Caco-2 (cell line): ENCODE measurements at regions not wholly inside any gene's neighbourhood (a gene's known extent, or its start where the extent isn't known, plus 50 kb on each side); places are given as distances from the start of the nearest gene placed in this dataset.

ENCODE experiments used
- BruUV-seq: library from RNA; stranded (reverse); fragments of 400-500 nt; replicated peaks from 2 replicates; lab custom pipeline; 2021; lab: Mats Ljungman, UMichigan
- CTCF ChIA-PET: fragments of 300-600 bp; sonication (Branson Sonifier 250); formaldehyde crosslinking; loops from one replicate; lab custom pipeline; 2022; ENCODE audit warnings: antibody characterized with exemption; lab: Charles Lee
- POLR2A ChIA-PET: fragments of 300-600 bp; sonication (Branson Sonifier 250); formaldehyde crosslinking; loops from one replicate; lab custom pipeline; 2022; ENCODE audit warnings: antibody characterized with exemption; lab: Charles Lee
- DNase-seq, 2 experiments: peaks; one replicate each; pipeline versions ENCODE4 v3.0.0 to v3.0.0-alpha.2; 2020 to 2022
- H3K27me3 ChIP-seq: replicated peaks from 2 replicates; pipeline ENCODE4 v1.6.0; 2011; ENCODE audit warnings: low read length; ENCODE audit not compliant: control insufficient read depth, insufficient read depth
- H3K36me3 ChIP-seq: 2 replicates; pipeline ENCODE4 v1.5.1; 2011; ENCODE audit warnings: low read length; ENCODE audit not compliant: control insufficient read depth, insufficient read depth
- H3K4me1 ChIP-seq: fragments of 250-450 bp; sonication (Bioruptor Pico); 2 replicates; pipeline ENCODE4 v1.5.1; 2020; ENCODE audit warnings: mild to moderate bottlenecking
- H3K4me3 ChIP-seq: 2 replicates; pipeline ENCODE4 v1.5.1; 2011; ENCODE audit warnings: low read depth, mild to moderate bottlenecking, control low read depth, low read length
- H3K9me3 ChIP-seq: fragments of 250-450 bp; sonication (Bioruptor Pico); 2 replicates; pipeline ENCODE4 v1.5.1; 2020; ENCODE audit warnings: mild to moderate bottlenecking, moderate library complexity
- H3K27ac Mint-ChIP-seq: one replicate; pipeline ENCODE4 v1.8.0; 2022; ENCODE audit warnings: mixed read lengths; ENCODE audit not compliant: unreplicated experiment
- H3K27me3 Mint-ChIP-seq: one replicate; pipeline ENCODE4 v1.8.0; 2022; ENCODE audit warnings: mixed read lengths; ENCODE audit not compliant: insufficient read depth, unreplicated experiment
- H3K36me3 Mint-ChIP-seq: one replicate; pipeline ENCODE4 v1.8.0; 2022; ENCODE audit warnings: mild to moderate bottlenecking, mixed read lengths; ENCODE audit not compliant: insufficient read depth, unreplicated experiment
- H3K4me1 Mint-ChIP-seq: one replicate; pipeline ENCODE4 v1.8.0; 2022; ENCODE audit warnings: low read depth, mixed read lengths; ENCODE audit not compliant: unreplicated experiment
- H3K4me3 Mint-ChIP-seq: one replicate; pipeline ENCODE4 v1.8.0; 2022; ENCODE audit warnings: mild to moderate bottlenecking, moderate library complexity, mixed read lengths; ENCODE audit not compliant: unreplicated experiment
- H3K9me3 Mint-ChIP-seq: one replicate; pipeline ENCODE4 v1.8.0; 2022; ENCODE audit warnings: mixed read lengths; ENCODE audit not compliant: unreplicated experiment
- intact Hi-C: fragments of 100-400 bp; cut with micrococcal nuclease; formaldehyde crosslinking; loops from one replicate; pipeline ENCODE4 v1.10.0; 2022; ENCODE audit not compliant: unreplicated experiment
- TF ChIP-seq, protein P1 (sequence below), 2 experiments: fragments of 200-600 bp in 1 of 2; IDR thresholded peaks; 1 replicate in 1 of 2; 2 replicates in 1 of 2; pipeline versions ENCODE4 v1.5.1 to v1.8.0; 2011 to 2022; ENCODE audit warnings: antibody characterized with exemption in 1 of 2, control low read depth in 1 of 2, inconsistent platforms in 1 of 2, low read depth in 1 of 2, low read length in 1 of 2, mild to moderate bottlenecking in 1 of 2, moderate library complexity in 1 of 2; ENCODE audit not compliant: insufficient read depth in 1 of 2, severe bottlenecking in 1 of 2, unreplicated experiment in 1 of 2

DNA sequence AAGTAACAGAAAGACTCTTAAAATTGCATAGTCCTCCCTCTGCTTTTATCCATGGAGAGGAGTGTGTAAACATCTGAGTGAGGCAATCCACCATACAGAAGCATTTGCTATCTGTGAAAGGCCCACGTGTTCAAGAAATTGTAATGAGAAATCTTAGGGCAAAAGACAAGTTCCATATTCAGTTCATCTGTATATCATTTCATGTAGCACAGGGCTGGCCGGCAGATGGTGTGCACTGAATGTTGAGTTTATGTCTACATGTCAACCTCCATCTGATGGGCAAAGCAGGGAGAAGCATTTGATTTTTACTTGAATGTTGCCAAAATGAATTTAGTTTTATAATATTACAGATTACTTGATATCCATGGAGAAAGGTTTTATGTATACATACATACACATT is 179.5 kb upstream of the RAD23B start:
- ChIA-PET POLR2A (no interaction called here), CTCF (no interaction called here)
- intact Hi-C loops: no loop called here
- no peak overlapping the region for H3K27ac Mint-ChIP-seq
- H3K36me3 ChIP-seq: no peaks in the 10 kb centered on the region
- TF ChIP-seq, protein P1, sequence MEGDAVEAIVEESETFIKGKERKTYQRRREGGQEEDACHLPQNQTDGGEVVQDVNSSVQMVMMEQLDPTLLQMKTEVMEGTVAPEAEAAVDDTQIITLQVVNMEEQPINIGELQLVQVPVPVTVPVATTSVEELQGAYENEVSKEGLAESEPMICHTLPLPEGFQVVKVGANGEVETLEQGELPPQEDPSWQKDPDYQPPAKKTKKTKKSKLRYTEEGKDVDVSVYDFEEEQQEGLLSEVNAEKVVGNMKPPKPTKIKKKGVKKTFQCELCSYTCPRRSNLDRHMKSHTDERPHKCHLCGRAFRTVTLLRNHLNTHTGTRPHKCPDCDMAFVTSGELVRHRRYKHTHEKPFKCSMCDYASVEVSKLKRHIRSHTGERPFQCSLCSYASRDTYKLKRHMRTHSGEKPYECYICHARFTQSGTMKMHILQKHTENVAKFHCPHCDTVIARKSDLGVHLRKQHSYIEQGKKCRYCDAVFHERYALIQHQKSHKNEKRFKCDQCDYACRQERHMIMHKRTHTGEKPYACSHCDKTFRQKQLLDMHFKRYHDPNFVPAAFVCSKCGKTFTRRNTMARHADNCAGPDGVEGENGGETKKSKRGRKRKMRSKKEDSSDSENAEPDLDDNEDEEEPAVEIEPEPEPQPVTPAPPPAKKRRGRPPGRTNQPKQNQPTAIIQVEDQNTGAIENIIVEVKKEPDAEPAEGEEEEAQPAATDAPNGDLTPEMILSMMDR (IDR thresholded peaks at IDR 0.05; ENCODE audit: insufficient read depth in 1 of 2, low read depth in 1 of 2, low read length in 1 of 2, severe bottlenecking in 1 of 2, unreplicated experiment in 1 of 2): no peak
- H3K4me1 ChIP-seq: no peaks in the 10 kb centered on the region
- peaks cover 3% of the 10 kb centered on the region for H3K27me3 Mint-ChIP-seq
- DNase-seq: no peak
- no peaks in the 10 kb centered on the region for H3K9me3 Mint-ChIP-seq
- H3K9me3 ChIP-seq: no peaks in the 10 kb centered on the region
- no peaks in the 10 kb centered on the region for H3K36me3 Mint-ChIP-seq
- H3K4me3 ChIP-seq: no peak overlapping the region
- no peak overlapping the region for H3K4me3 Mint-ChIP-seq
- no TSS peak for BruUV-seq
- no peaks in the 10 kb centered on the region for H3K27me3 ChIP-seq
- H3K4me1 Mint-ChIP-seq: no peaks in the 10 kb centered on the region

DNA sequence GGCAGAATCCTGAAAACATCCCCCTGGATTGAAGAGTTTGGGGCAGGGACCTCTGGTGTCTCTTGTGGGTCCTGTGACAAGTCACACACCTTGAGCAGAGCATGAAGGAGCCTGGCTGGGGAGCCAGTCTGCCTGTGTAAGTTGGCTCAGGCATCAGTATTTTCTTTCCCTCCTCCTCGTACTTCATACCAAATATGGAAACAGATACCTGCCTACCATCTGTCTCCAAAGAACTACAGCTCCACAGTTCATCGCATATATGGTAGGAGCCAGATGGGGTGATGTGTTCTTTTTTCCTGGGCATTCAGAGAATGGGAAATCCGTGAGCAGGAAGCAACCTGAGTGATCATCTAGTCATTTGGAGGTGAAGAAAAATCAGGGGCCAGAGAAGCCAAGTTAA is 177.3 kb upstream of the RAD23B start:
- Mint-ChIP-seq H3K27ac (no peak overlapping the region), H3K27me3 (peaks cover 14% of the 10 kb centered on the region), H3K36me3 (no peaks in the 10 kb centered on the region), H3K4me1 (no peaks in the 10 kb centered on the region), H3K9me3 (no peaks in the 10 kb centered on the region), H3K4me3 (no peak overlapping the region)
- ChIA-PET POLR2A (no interaction called here), CTCF (no interaction called here)
- BruUV-seq: no TSS peak
- Histone ChIP-seq H3K36me3 (no peaks in the 10 kb centered on the region), H3K4me3 (no peak overlapping the region), H3K4me1 (no peaks in the 10 kb centered on the region), H3K9me3 (no peaks in the 10 kb centered on the region), H3K27me3 (no peaks in the 10 kb centered on the region)
- DNase-seq: no peak
- intact Hi-C loops: no loop called here
- TF ChIP-seq, protein P1 (IDR thresholded peaks at IDR 0.05; ENCODE audit: insufficient read depth in 1 of 2, low read depth in 1 of 2, low read length in 1 of 2, severe bottlenecking in 1 of 2, unreplicated experiment in 1 of 2): no peak

DNA sequence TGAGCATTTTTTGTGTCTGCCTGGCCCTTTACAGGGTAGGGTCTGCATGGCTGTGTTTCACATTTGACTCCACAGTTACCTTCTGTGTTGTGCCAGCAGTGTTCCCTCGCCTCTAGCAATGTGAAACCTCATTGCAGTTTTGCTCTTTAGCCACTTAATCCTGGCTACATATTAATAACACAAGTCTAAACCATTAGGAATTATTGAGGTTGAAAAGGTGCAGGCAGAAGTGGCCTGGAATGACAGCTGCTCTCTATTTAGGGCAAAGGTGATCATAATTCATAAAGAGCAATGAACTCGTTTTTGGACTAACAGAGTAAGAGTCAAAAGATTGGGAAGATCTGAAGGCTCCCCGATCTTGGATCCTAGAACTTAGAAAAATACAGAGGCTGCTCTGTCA is 176.7 kb upstream of the RAD23B start:
- Histone ChIP-seq H3K4me3 (no peak overlapping the region), H3K9me3 (no peaks in the 10 kb centered on the region), H3K36me3 (no peaks in the 10 kb centered on the region), H3K27me3 (no peaks in the 10 kb centered on the region), H3K4me1 (no peaks in the 10 kb centered on the region)
- Mint-ChIP-seq H3K4me1 (no peaks in the 10 kb centered on the region), H3K27ac (no peak overlapping the region), H3K4me3 (no peak overlapping the region), H3K9me3 (no peaks in the 10 kb centered on the region), H3K36me3 (no peaks in the 10 kb centered on the region), H3K27me3 (peaks cover 14% of the 10 kb centered on the region)
- TF ChIP-seq, protein P1 (IDR thresholded peaks at IDR 0.05; ENCODE audit: insufficient read depth in 1 of 2, low read depth in 1 of 2, low read length in 1 of 2, severe bottlenecking in 1 of 2, unreplicated experiment in 1 of 2): no peak
- intact Hi-C loops: no loop called here
- ChIA-PET POLR2A (no interaction called here), CTCF (no interaction called here)
- DNase-seq: no peak
- BruUV-seq: no TSS peak
